ENCODE measurements at regions not wholly inside any gene's neighbourhood (a gene's known extent, or its start where the extent isn't known, plus 50 kb on each side); places are given as distances from the start of the nearest gene placed in this dataset.
A peak's percentile ranks its signal among the peaks of the same experiment; 100 is the strongest.
"Not testable (repeated sequence)": the region's sequence is repeated elsewhere in the genome, so short reads cannot be mapped to it uniquely, and the experiment has no call there.

DNA sequence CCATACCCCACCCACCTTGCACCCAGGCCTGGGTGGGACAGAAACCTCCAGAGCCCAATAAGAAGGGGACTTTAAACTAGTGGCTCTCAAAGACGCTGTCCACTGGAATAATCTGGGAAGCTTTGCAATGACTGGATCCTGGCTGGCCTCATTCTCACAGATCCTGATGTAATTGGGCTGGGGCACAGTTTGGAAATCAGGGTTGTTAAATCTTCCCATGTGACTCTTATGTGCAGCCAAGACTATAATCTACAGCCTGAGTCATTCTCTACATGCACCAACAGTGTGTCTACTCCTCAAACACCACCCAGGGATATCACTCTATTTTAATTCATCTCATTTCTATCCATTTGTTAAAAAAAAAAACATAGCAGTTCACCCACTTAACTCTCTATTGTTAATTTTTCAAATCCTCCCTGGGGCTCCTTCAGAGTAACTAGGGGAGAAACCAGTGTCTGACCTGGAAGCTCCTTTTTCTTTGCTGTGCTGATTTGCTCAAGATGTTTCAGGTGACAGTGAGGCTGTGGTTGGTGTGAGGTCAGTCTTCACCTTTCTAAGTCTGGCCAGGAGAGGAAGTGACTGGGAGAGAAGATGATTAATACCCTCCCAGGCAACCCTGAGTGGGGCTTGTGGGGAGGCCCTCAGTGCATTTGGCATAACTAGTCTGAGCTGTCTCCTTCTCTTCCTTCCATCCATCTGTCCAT, 211.6 kb upstream of the SFSWAP start:
- no peak for DNase-seq (ENCODE audit: low read depth in 2 of 2, low spot score in 1 of 2)

GRCh38 chr12:131499864-131500190, 211.1 kb upstream of the SFSWAP start:
- no peak for DNase-seq (ENCODE audit: low read depth in 2 of 2, low spot score in 1 of 2)

- no peak for DNase-seq (ENCODE audit: low read depth in 2 of 2, low spot score in 1 of 2)
Measured at GRCh38 chr12:131500564-131500963, 210.3 kb upstream of the SFSWAP start.

- no peak for DNase-seq (ENCODE audit: low read depth in 2 of 2, low spot score in 1 of 2)
Measured at GRCh38 chr12:131505561-131505960, 205.3 kb upstream of the SFSWAP start.

GRCh38 chr12:131506426-131506825, 204.5 kb upstream of the SFSWAP start:
- DNase-seq (ENCODE audit: low read depth in 2 of 2, low spot score in 1 of 2), result no peak

- no peak for DNase-seq (ENCODE audit: low read depth in 2 of 2, low spot score in 1 of 2)
Measured at GRCh38 chr12:131507094-131507493, 203.8 kb upstream of the SFSWAP start.

DNA sequence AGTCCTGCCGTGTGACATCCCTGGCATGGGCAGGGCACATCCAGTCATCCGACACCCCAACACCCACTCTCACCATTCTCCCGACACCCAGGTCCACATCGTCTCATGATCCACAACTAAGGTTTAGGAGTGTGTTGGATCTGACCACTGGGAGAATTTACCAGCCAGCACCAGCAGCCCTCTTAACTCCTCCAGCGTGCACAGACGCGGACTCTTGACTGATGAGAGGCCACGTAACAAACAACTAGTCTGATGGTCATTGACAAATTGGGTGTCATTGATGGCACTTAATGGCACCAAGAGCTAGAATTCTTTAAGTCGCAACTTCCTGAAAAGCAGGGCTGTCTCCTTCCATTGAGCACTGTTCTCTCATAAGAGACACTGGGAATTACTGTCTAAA, 203.0 kb upstream of the SFSWAP start:
- no peak for DNase-seq (ENCODE audit: low read depth in 2 of 2, low spot score in 1 of 2)

- DNase-seq (ENCODE audit: low read depth in 2 of 2, low spot score in 1 of 2), result no peak
Measured at GRCh38 chr12:131509701-131510100, 201.2 kb upstream of the SFSWAP start.

DNA sequence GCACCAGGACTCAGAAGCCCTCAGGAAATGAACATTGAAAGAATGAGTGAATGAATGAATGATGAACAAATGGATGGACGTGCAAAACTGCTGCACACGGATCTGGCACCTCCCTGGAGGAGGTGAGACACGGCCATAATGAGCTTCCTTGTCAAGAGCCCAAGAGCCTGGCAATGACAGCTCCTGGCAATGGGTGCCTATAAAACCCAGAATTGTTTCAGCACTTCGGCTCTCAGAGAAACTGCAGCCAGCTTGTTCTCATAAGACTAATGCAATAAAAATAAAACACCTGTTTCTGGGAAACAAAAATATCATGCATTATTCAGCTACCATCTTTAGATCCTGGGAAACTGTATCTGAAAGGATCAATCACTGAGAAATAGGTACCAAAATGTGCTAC, 200.5 kb upstream of the SFSWAP start:
- DNase-seq (ENCODE audit: low read depth in 2 of 2, low spot score in 1 of 2), result no peak

GRCh38 chr12:131511391-131511802, 199.5 kb upstream of the SFSWAP start:
- peak; percentile 15 to 30 for DNase-seq (ENCODE audit: low read depth in 2 of 2, low spot score in 1 of 2)

DNA sequence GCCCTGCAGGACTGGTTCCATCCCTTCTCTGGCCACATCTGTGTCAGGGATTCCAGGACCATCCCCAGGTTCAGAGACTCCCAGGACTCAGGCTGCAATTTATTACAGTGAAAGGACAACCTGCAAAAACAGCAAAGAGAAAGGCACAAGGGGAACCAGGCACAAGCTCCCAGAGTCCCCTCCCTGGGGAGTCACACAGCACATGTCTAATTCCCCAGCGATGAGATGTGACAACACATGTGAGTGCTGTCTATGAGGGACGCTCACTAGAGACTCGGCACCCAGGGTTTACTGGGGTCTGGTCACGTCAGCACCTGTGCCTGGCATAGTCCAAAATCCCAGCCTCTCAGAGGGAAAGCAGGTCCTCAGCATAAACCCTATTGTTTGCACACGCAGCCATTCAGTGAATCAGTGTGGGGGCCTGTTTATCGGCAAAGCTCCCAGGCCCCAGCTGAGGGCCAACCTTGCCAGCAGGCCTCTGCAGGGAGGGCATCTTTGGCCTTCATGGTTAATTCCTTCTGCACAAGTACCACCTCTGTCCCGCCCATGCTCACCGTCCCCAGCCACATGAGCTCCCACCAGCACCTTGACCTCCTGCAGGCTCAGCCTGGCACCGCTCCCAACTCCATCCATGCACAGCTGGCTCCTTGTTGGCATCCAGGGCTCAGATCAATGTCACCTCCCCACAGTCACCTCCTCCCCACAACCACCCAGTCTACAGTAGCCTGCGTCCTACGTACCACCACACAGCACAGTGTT, 198.9 kb upstream of the SFSWAP start:
- DNase-seq (ENCODE audit: low read depth in 2 of 2, low spot score in 1 of 2), result no peak

DNA sequence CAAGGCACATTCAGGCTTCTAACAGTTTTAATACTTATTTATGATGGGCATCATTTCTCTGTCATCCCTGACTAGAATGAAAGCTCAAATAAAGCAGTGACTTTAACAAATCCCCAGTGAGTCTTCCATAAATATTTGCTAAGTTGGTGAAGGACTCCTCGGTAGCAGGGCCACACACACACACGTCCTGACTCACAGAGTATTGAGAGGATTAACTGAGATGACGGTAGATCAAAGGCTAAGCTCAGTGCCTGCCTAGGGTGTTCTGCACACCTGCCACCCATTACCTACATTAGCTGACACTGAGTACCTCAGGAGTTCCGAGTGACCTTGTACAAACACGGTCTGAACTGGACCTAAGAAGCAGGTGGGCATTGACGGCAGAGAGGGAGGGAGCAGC, 197.3 kb upstream of the SFSWAP start:
- no peak for DNase-seq (ENCODE audit: low read depth in 2 of 2, low spot score in 1 of 2)

DNA sequence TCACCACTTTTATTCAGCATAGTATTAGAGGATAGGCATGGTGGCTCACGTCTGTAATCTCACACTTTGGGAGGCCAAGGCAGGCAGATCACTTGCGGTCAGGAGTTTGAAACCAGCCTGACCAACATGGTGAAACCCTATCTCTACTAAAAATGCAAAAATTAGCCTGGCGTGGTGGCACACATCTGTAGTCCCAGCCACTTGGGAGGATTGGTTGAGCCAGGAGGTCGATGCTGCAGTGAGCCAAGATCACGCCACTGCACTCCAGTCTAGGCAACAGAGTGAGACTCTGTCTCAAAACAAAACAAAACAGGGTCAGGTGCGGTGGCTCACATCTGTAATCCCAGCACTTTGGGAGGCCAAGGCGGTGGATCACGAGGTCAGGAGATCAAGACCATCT, 190.3 kb upstream of the SFSWAP start:
- DNase-seq (ENCODE audit: low read depth in 2 of 2, low spot score in 1 of 2), result not testable (repeated sequence)

DNA sequence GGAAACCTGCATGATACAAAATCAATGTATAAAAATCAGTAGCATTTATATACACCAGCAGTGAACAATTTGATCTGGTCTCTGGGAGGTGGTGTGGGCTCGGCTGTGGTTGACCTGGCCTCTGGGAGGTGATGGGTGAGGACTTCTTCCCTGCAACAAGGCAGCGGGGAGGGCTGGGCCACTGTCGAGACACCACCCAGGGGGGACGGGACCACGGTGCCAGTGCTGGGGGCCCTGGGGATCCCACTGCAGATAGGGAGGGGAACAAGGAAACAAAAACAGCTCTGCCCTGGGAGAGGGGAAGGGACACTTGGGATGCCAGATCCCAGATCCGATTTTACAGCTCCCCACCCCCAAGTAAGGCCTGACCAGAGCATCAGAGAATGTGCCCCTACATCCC, 189.6 kb upstream of the SFSWAP start:
- no peak for DNase-seq (ENCODE audit: low read depth in 2 of 2, low spot score in 1 of 2)

DNA sequence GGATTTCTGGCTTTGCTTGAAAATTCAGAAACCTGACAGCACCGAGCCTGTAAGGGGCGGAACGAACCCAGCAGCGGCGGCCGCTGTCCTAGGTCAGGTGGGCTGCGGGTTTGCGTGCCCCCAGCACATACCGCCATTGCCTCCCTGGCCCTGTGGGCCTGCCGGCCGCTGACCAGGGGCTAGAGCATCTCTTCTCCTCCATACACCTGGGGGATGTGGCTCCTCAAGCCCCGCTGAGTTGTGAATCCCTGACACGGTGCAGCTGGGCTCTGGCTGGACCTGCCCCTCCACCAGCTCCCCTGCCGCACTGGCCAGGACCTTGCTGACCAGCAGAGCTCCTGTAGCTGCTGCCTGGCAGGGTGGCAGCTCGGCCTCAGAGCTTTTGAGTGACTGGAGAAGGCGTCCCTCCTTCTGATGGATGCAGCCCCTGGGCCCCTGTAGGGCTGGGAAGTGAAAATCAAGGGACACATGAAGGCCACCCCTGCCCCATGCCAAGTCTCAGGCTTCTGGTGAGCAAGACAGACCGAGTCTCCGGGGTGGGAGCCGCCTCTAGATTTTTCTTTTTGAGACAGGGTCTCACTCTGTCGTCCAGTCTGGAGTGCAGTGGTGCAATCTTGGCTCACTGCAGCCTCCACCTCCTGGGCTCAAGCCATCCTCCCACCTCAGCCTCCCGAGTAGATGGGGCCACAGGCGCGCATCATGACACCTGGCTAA, 184.9 kb upstream of the SFSWAP start:
- DNase-seq (ENCODE audit: low read depth in 2 of 2, low spot score in 1 of 2), result no peak

GRCh38 chr12:131527092-131527491, 183.8 kb upstream of the SFSWAP start:
- DNase-seq (ENCODE audit: low read depth in 2 of 2, low spot score in 1 of 2), result no peak

DNA sequence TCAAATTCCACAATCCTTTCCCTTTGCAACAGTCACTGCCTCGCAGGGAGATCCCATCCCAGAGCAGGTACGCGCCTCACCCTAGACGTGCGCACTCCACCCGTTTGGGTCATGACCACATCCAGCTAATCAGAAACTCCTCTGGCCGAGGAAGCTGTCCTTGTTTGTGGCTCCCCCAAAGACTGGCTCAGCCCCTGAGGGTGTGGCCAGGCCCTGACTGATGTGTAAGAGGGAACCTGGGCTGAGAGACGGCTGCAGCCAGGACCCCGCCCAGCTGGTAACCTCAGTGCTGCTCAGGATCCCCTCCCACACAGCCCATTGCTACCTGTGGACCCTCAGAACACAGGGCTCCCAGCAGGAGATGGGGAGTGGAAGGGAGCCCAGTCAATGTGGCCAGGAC, 183.2 kb upstream of the SFSWAP start:
- no peak for DNase-seq (ENCODE audit: low read depth in 2 of 2, low spot score in 1 of 2)

DNA sequence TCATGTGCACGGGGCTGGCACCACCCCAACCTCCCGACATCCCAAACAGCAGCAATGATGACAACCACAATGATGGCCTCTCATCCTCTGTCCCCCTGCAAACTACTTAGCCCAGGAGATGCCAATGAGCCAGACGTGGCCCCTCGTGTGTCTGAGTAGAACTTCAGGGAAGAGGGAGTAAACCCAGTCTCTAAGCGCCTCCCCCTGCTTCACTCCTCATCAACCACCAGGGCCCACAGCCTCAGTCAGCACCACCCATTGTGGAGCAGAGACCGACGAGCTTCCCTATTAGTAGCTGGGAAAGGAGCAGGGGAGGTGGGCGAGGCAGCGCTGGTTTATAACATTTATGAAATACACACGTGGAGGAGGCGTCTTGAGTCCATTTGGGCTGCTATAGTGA, 182.7 kb upstream of the SFSWAP start:
- DNase-seq (ENCODE audit: low read depth in 2 of 2, low spot score in 1 of 2), result no peak

GRCh38 chr12:131528667-131529066, 182.2 kb upstream of the SFSWAP start:
- DNase-seq (ENCODE audit: low read depth in 2 of 2, low spot score in 1 of 2), result no peak

DNA sequence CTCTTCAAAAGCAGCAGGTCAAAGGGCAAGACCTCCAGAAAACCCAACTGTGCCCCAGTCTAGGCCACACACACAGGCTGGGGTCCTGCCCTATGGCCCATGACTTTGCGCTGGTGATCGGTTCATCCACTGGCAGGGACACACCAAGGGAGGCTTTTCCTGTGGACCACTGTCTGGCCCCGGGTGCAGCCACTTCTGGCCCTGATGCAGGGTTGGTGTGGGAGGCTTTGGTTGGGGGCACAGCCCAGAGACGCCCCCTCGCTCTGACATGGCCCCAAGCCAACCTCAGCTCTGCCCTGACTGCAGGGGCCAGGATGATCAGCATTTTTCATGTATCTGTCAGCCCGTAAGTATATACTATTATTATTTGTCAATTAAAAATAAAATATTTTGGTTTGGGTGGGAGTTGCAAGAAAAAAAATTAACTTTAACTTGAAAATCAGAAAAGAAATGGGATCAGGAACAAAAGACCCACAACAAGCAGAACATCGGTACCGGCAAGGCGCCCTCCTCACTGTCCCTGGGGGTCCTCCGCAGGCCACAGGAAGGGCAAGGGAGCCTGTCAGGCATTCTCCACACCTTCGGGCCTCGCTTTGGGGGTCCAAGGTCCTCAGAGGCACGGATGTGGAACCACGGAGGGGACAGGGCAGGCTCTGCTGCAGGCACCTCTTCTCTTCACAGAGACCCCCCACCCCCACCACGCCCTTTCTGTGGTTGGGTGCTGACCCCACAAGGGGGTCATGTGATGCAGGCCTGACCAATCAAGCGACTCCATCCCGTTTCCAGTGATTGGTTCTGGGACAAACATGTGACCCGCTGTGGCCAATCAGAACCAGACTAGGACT, 181.5 kb upstream of the SFSWAP start:
- no peak for DNase-seq (ENCODE audit: low read depth in 2 of 2, low spot score in 1 of 2)

GRCh38 chr12:131530041-131530332, 180.9 kb upstream of the SFSWAP start:
- DNase-seq (ENCODE audit: low read depth in 2 of 2, low spot score in 1 of 2), result no peak

- DNase-seq (ENCODE audit: low read depth in 2 of 2, low spot score in 1 of 2), result no peak
Measured at GRCh38 chr12:131530422-131530821, 180.5 kb upstream of the SFSWAP start.
